GM23338 (cell line): ENCODE measurements at regions not wholly inside any gene's neighbourhood (a gene's known extent, or its start where the extent isn't known, plus 50 kb on each side); places are given as distances from the start of the nearest gene placed in this dataset.

Experiments
- ATAC-seq: fragments of 200-7000 bp; cut with Tn5 transposase; 3 replicates; pipeline ENCODE4 v1.9.1; 2020
- DNase-seq: peaks from one replicate; pipeline ENCODE4 v3.0.0-alpha.2; 2015; ENCODE audit warnings: low spot score
- H2AFZ ChIP-seq: fragments of 200-600 bp; sonication (generic); 2 replicates; pipeline ENCODE4 v1.8.0; 2016; ENCODE audit warnings: antibody characterized with exemption, mild to moderate bottlenecking, moderate library complexity
- H3F3A ChIP-seq: fragments of 200-600 bp; sonication (generic); replicated peaks from 2 replicates; pipeline ENCODE4 v1.8.0; 2017; ENCODE audit warnings: antibody characterized with exemption, mixed run types, low read depth
- H3K27ac ChIP-seq: fragments of 200-600 bp; sonication (generic); 2 replicates; pipeline ENCODE4 v1.6.1; 2016; ENCODE audit warnings: low read depth
- H3K27me3 ChIP-seq: fragments of 200-600 bp; sonication (generic); 2 replicates; pipeline ENCODE4 v1.8.0; 2016; ENCODE audit warnings: mild to moderate bottlenecking, mixed run types, moderate library complexity; ENCODE audit not compliant: insufficient read depth
- H3K36me3 ChIP-seq: fragments of 200-600 bp; sonication (generic); 2 replicates; pipeline ENCODE4 v1.8.0; 2016; ENCODE audit warnings: mild to moderate bottlenecking; ENCODE audit not compliant: insufficient read depth
- H3K4me1 ChIP-seq: fragments of 200-600 bp; sonication (generic); 2 replicates; pipeline ENCODE4 v1.8.0; 2016; ENCODE audit warnings: mild to moderate bottlenecking, moderate library complexity; ENCODE audit not compliant: insufficient read depth
- H3K4me2 ChIP-seq: fragments of 200-600 bp; sonication (generic); 2 replicates; pipeline ENCODE4 v1.7.1; 2017; ENCODE audit warnings: mixed run types
- H3K4me3 ChIP-seq: fragments of 200-600 bp; sonication (generic); 2 replicates; pipeline ENCODE4 v1.6.1; 2016; ENCODE audit warnings: mixed run types
- H3K79me2 ChIP-seq: fragments of 200-600 bp; sonication (generic); replicated peaks from 2 replicates; pipeline ENCODE4 v1.8.0; 2017; ENCODE audit warnings: mild to moderate bottlenecking; ENCODE audit not compliant: insufficient read depth
- H3K9me2 ChIP-seq: fragments of 200-600 bp; sonication (generic); 2 replicates; pipeline ENCODE4 v1.8.0; 2017; ENCODE audit not compliant: insufficient read depth
- H4K20me1 ChIP-seq: fragments of 200-600 bp; sonication (generic); replicated peaks from 2 replicates; pipeline ENCODE4 v1.8.0; 2017; ENCODE audit warnings: mild to moderate bottlenecking; ENCODE audit not compliant: insufficient read depth
- H3K27ac Mint-ChIP-seq: 2 replicates; pipeline ENCODE4 v1.8.0; 2020; ENCODE audit warnings: inconsistent platforms, mild to moderate bottlenecking, moderate library complexity, mixed read lengths
- H3K27me3 Mint-ChIP-seq: 3 replicates; pipeline ENCODE4 v1.8.0; 2022; ENCODE audit warnings: low read depth, mild to moderate bottlenecking, moderate library complexity, mixed read lengths, inconsistent platforms; ENCODE audit not compliant: insufficient read depth, poor library complexity
- H3K36me3 Mint-ChIP-seq: 3 replicates; pipeline ENCODE4 v1.8.0; 2021; ENCODE audit warnings: low read depth, mild to moderate bottlenecking, inconsistent platforms, moderate library complexity, mixed read lengths
- H3K4me1 Mint-ChIP-seq: 3 replicates; pipeline ENCODE4 v1.8.0; 2020; ENCODE audit warnings: mild to moderate bottlenecking, inconsistent platforms, mixed read lengths
- H3K4me3 Mint-ChIP-seq: 3 replicates; pipeline ENCODE4 v1.8.0; 2021; ENCODE audit warnings: moderate library complexity, mild to moderate bottlenecking, inconsistent platforms, mixed read lengths
- H3K9me3 Mint-ChIP-seq: 3 replicates; pipeline ENCODE4 v1.8.0; 2020; ENCODE audit warnings: moderate library complexity, mild to moderate bottlenecking, inconsistent platforms, mixed read lengths
- POLR2AphosphoS5 ChIP-seq: IDR thresholded peaks from 2 replicates; pipeline ENCODE4 v1.6.1; 2016; ENCODE audit warnings: antibody characterized with exemption, low read depth

DNA sequence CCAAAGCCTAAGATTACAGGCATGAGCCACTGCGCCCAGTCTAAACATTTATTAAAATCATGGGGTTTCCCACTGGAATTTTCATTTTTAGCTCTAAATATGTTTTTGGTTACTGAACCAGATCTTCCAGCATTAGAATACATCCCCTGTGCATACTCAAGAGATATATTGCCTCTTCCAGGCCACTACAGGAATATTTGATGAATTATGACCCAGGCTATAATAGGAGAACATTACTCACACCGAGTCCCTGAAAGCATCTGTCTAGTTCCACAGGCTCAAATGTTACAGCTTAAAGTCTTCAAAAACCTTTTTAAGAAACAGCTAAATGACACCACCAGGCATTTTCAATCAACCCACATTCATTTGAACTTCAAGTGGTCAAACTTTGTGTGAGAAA is 50.4 kb upstream of the GRM8 start:
- Histone ChIP-seq H3K79me2 (no peaks in the 10 kb centered on the region), H4K20me1 (no peaks in the 10 kb centered on the region), H3K4me1 (peaks cover 5% of the 10 kb centered on the region; the same call in 1 of the 2 replicates), H3K9me2 (no peaks in the 10 kb centered on the region), H3K4me3 (no peak overlapping the region), H3K27me3 (no peaks in the 10 kb centered on the region), H3K36me3 (no peaks in the 10 kb centered on the region), H3K27ac (no peak overlapping the region), H3K4me2 (no peak overlapping the region), H3F3A (no peaks in the 10 kb centered on the region), H2AFZ (peak overlapping the region; percentile 77)
- no peak for TF ChIP-seq POLR2AphosphoS5
- H3K9me3 Mint-ChIP-seq = peaks cover 6% of the 10 kb centered on the region; the same call in 1 of the 3 replicates
- ATAC-seq = no peak
- H3K4me3 Mint-ChIP-seq = no peak overlapping the region
- peaks cover 5% of the 10 kb centered on the region; the same call in 2 of the 3 replicates for H3K4me1 Mint-ChIP-seq
- no peak for DNase-seq
- no peaks in the 10 kb centered on the region for H3K27me3 Mint-ChIP-seq
- no peak overlapping the region for H3K27ac Mint-ChIP-seq
- no peaks in the 10 kb centered on the region for H3K36me3 Mint-ChIP-seq
